ENCODE measurements at regions not wholly inside any gene's neighbourhood (a gene's known extent, or its start where the extent isn't known, plus 50 kb on each side); places are given as distances from the start of the nearest gene placed in this dataset.

DNA sequence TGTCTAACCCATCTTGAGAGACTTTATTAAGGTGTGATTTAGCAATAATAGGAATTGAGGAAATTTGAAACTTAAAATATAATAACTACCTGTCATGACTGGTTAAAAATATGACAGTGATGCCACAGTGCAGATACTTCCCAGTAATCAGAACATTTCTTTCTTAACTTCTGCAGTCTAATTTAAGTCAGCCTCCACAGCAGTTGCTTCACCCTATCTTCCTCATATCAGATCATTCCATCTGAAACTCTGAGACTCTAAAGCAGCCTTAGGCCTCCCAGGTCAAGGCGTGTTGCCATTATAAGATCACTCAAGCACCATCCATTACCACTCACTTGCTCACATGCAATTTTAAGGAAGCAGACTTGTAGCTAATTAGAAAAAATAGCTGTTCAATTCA is 302.2 kb downstream of the AASDHPPT start:
- ChIA-PET CTCF (no interaction called here), POLR2A (no interaction called here), RAD21 (ENCODE audit: low non-redundant PET in 1 of 2, low total read pairs in 2 of 2, uncharacterized antibody in 2 of 2, unreplicated experiment in 2 of 2) (no interaction called here)
- no peaks in the 10 kb centered on the region for H3K27me3 ChIP-seq (ENCODE audit: insufficient read depth, low read length)
- H3K4me1 ChIP-seq (ENCODE audit: control insufficient read depth in 1 of 2, insufficient read depth in 2 of 2, low read length in 2 of 2) = no peaks in the 10 kb centered on the region
- intact Hi-C loops (cut with micrococcal nuclease) = no loop called here
- no peak overlapping the region for H3K4me2 ChIP-seq (ENCODE audit: low read length)
- no peaks in the 10 kb centered on the region for H3K36me3 ChIP-seq (ENCODE audit: control insufficient read depth in 1 of 2, insufficient read depth in 2 of 2, low read length in 2 of 2)
- no peak for TF ChIP-seq POLR2AphosphoS5 (IDR thresholded peaks at IDR 0.05; ENCODE audit: low read depth, low read length)
- TF ChIP-seq SIN3A (IDR thresholded peaks at IDR 0.05; ENCODE audit: low read depth) = no peak
- no peak for TF ChIP-seq TCF7L2 (IDR thresholded peaks at IDR 0.05; ENCODE audit: borderline replicate concordance, extremely low read depth, insufficient read depth, insufficient read length)
- TF ChIP-seq, protein P1, sequence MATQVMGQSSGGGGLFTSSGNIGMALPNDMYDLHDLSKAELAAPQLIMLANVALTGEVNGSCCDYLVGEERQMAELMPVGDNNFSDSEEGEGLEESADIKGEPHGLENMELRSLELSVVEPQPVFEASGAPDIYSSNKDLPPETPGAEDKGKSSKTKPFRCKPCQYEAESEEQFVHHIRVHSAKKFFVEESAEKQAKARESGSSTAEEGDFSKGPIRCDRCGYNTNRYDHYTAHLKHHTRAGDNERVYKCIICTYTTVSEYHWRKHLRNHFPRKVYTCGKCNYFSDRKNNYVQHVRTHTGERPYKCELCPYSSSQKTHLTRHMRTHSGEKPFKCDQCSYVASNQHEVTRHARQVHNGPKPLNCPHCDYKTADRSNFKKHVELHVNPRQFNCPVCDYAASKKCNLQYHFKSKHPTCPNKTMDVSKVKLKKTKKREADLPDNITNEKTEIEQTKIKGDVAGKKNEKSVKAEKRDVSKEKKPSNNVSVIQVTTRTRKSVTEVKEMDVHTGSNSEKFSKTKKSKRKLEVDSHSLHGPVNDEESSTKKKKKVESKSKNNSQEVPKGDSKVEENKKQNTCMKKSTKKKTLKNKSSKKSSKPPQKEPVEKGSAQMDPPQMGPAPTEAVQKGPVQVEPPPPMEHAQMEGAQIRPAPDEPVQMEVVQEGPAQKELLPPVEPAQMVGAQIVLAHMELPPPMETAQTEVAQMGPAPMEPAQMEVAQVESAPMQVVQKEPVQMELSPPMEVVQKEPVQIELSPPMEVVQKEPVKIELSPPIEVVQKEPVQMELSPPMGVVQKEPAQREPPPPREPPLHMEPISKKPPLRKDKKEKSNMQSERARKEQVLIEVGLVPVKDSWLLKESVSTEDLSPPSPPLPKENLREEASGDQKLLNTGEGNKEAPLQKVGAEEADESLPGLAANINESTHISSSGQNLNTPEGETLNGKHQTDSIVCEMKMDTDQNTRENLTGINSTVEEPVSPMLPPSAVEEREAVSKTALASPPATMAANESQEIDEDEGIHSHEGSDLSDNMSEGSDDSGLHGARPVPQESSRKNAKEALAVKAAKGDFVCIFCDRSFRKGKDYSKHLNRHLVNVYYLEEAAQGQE (IDR thresholded peaks at IDR 0.05; ENCODE audit: low read depth) = no peak
- no peak for TF ChIP-seq POLR2A (IDR thresholded peaks at IDR 0.05; ENCODE audit: borderline replicate concordance, extremely low read depth, insufficient read depth, insufficient read length)
- TF ChIP-seq ZNF274 (IDR thresholded peaks at IDR 0.05; ENCODE audit: low read depth, low read length) = no peak
- no peak for TF ChIP-seq YY1 (IDR thresholded peaks at IDR 0.05; ENCODE audit: extremely low read depth, insufficient replicate concordance, low read depth, low read length)
- TF ChIP-seq EZH2 (IDR thresholded peaks at IDR 0.05) = no peak
- no peak for TF ChIP-seq EGR1 (IDR thresholded peaks at IDR 0.05; ENCODE audit: low read depth)
- no peak for TF ChIP-seq RAD21 (IDR thresholded peaks at IDR 0.05; ENCODE audit: low read depth)
- no peak for TF ChIP-seq FOSL1 (IDR thresholded peaks at IDR 0.05; ENCODE audit: low read depth)
- TF ChIP-seq ELF1 (IDR thresholded peaks at IDR 0.05; ENCODE audit: borderline replicate concordance, low read depth) = no peak
- no peak for TF ChIP-seq ZFX (IDR thresholded peaks at IDR 0.05)
- TF ChIP-seq JUND (IDR thresholded peaks at IDR 0.05) = no peak
- TF ChIP-seq, protein P2, sequence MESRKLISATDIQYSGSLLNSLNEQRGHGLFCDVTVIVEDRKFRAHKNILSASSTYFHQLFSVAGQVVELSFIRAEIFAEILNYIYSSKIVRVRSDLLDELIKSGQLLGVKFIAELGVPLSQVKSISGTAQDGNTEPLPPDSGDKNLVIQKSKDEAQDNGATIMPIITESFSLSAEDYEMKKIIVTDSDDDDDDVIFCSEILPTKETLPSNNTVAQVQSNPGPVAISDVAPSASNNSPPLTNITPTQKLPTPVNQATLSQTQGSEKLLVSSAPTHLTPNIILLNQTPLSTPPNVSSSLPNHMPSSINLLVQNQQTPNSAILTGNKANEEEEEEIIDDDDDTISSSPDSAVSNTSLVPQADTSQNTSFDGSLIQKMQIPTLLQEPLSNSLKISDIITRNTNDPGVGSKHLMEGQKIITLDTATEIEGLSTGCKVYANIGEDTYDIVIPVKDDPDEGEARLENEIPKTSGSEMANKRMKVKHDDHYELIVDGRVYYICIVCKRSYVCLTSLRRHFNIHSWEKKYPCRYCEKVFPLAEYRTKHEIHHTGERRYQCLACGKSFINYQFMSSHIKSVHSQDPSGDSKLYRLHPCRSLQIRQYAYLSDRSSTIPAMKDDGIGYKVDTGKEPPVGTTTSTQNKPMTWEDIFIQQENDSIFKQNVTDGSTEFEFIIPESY (IDR thresholded peaks at IDR 0.05; ENCODE audit: extremely low read depth, insufficient replicate concordance, low read length) = no peak
- no peak for TF ChIP-seq SRF (IDR thresholded peaks at IDR 0.05; ENCODE audit: low read depth)
- TF ChIP-seq, protein P3, sequence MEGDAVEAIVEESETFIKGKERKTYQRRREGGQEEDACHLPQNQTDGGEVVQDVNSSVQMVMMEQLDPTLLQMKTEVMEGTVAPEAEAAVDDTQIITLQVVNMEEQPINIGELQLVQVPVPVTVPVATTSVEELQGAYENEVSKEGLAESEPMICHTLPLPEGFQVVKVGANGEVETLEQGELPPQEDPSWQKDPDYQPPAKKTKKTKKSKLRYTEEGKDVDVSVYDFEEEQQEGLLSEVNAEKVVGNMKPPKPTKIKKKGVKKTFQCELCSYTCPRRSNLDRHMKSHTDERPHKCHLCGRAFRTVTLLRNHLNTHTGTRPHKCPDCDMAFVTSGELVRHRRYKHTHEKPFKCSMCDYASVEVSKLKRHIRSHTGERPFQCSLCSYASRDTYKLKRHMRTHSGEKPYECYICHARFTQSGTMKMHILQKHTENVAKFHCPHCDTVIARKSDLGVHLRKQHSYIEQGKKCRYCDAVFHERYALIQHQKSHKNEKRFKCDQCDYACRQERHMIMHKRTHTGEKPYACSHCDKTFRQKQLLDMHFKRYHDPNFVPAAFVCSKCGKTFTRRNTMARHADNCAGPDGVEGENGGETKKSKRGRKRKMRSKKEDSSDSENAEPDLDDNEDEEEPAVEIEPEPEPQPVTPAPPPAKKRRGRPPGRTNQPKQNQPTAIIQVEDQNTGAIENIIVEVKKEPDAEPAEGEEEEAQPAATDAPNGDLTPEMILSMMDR (IDR thresholded peaks at IDR 0.05 in 2 of 3, conservative IDR thresholded peaks at IDR 0.05 in 1 of 3; ENCODE audit: borderline replicate concordance in 1 of 3, insufficient read depth in 1 of 3, low read depth in 2 of 3, low read length in 2 of 3) = no peak
- no peak for TF ChIP-seq SP1 (IDR thresholded peaks at IDR 0.05; ENCODE audit: low read depth)
- H3K9me3 ChIP-seq (ENCODE audit: control insufficient read depth in 1 of 2, insufficient read depth in 1 of 2, low read depth in 1 of 2, low read length in 2 of 2) = no peaks in the 10 kb centered on the region
- no peaks in the 10 kb centered on the region for H3K9me2 ChIP-seq (ENCODE audit: insufficient read depth)
- no peak for DNase-seq (ENCODE audit: low read depth, low spot score)
- no peak overlapping the region for H3K9ac ChIP-seq (ENCODE audit: low read length)
- BruUV-seq (replicated peaks) = no TSS peak
- ATAC-seq = no peak
- no peaks in the 10 kb centered on the region for H3K79me2 ChIP-seq (ENCODE audit: insufficient read depth, low read length)
- no peak overlapping the region for H3K4me3 ChIP-seq (replicated peaks in 1 of 2; ENCODE audit: low read depth in 1 of 2, low read length in 2 of 2)
- H3K27ac ChIP-seq (ENCODE audit: low read depth, low read length) = no peak overlapping the region
- no peak overlapping the region for H2AFZ ChIP-seq (ENCODE audit: low read depth, low read length, poor library complexity, severe bottlenecking)
- no peaks in the 10 kb centered on the region for H4K20me1 ChIP-seq (ENCODE audit: insufficient read depth)
